ENCODE measurements at regions not wholly inside any gene's neighbourhood (a gene's known extent, or its start where the extent isn't known, plus 50 kb on each side); places are given as distances from the start of the nearest gene placed in this dataset.

- no peak overlapping the region for H3K4me3 Mint-ChIP-seq
- no peaks in the 10 kb centered on the region for H3K27me3 ChIP-seq (ENCODE audit: control insufficient read depth in 2 of 2, insufficient read depth in 2 of 2, low read length in 2 of 2)
- H3K27me3 Mint-ChIP-seq (ENCODE audit: low read depth in 3 of 3): peaks cover 0 to 1% (median 0%) of the 10 kb centered on the region in 3 donors
- no peak overlapping the region for H2AFZ ChIP-seq (ENCODE audit: insufficient read depth, low read depth, low read length, poor library complexity, severe bottlenecking)
- peaks cover 9 to 17% (median 15%) of the 10 kb centered on the region in 7 donors for H3K9me3 Mint-ChIP-seq
- no peak for DNase-seq
- no peaks in the 10 kb centered on the region for H3K79me2 ChIP-seq (ENCODE audit: insufficient read depth, low read length)
- H3K36me3 ChIP-seq (replicated peaks in 1 of 2; ENCODE audit: control insufficient read depth in 1 of 2, insufficient read depth in 2 of 2, low read length in 2 of 2): no peaks in the 10 kb centered on the region
- no peaks in the 10 kb centered on the region for H3K4me1 Mint-ChIP-seq
- TF ChIP-seq CTCF (IDR thresholded peaks at IDR 0.05): no peak
- no peaks in the 10 kb centered on the region for H4K20me1 ChIP-seq (ENCODE audit: insufficient read depth, low read length)
- no peaks in the 10 kb centered on the region for H3K4me1 ChIP-seq (ENCODE audit: control insufficient read depth in 1 of 2, insufficient read depth in 2 of 2, low read length in 2 of 2)
- no CpG with 5 or more reads among the region's 1 CpG for WGBS (ENCODE audit: insufficient coverage)
- H3K4me3 ChIP-seq (replicated peaks in 1 of 3; ENCODE audit: low read depth in 2 of 3, low read length in 3 of 3): no peak overlapping the region
- H3K9ac ChIP-seq (ENCODE audit: insufficient read depth, low read length, poor library complexity, severe bottlenecking): no peak overlapping the region
- intact Hi-C loops (cut with micrococcal nuclease): no loop called here
- no peak overlapping the region for H3K4me2 ChIP-seq (replicated peaks; ENCODE audit: extremely low read depth, low read length, poor library complexity, severe bottlenecking)
- no peaks in the 10 kb centered on the region for H3K36me3 Mint-ChIP-seq
- no peak overlapping the region for H3K27ac ChIP-seq (ENCODE audit: low read depth in 1 of 2, low read length in 2 of 2)
- H3K9me3 ChIP-seq (replicated peaks in 1 of 2; ENCODE audit: control insufficient read depth in 1 of 2, insufficient read depth in 1 of 2, low read length in 2 of 2): peaks cover 11 to 13% of the 10 kb centered on the region in 2 donors
- no peak overlapping the region for H3K27ac Mint-ChIP-seq
Observed at GRCh38 chr2:212858496-212858895, 292.9 kb downstream of the IKZF2 start.

- H3K27me3 ChIP-seq (ENCODE audit: control insufficient read depth in 2 of 2, insufficient read depth in 2 of 2, low read length in 2 of 2): no peaks in the 10 kb centered on the region
- H3K9ac ChIP-seq (ENCODE audit: insufficient read depth, low read length, poor library complexity, severe bottlenecking): no peak overlapping the region
- Mint-ChIP-seq H3K4me3 (no peak overlapping the region), H3K4me1 (no peaks in the 10 kb centered on the region), H3K27ac (no peak overlapping the region), H3K36me3 (no peaks in the 10 kb centered on the region), H3K27me3 (ENCODE audit: low read depth in 3 of 3) (peaks cover 0 to 1% (median 1%) of the 10 kb centered on the region in 3 donors), H3K9me3 (peaks cover 2 to 11% (median 6%) of the 10 kb centered on the region in 7 donors)
- no peak for DNase-seq
- H3K4me3 ChIP-seq (replicated peaks in 1 of 3; ENCODE audit: low read depth in 2 of 3, low read length in 3 of 3): no peak overlapping the region
- H3K4me2 ChIP-seq (replicated peaks; ENCODE audit: extremely low read depth, low read length, poor library complexity, severe bottlenecking): no peak overlapping the region
- WGBS (ENCODE audit: insufficient coverage): 90% methylated on average over 4 of the region's 4 CpGs
- no peaks in the 10 kb centered on the region for H4K20me1 ChIP-seq (ENCODE audit: insufficient read depth, low read length)
- no peaks in the 10 kb centered on the region for H3K36me3 ChIP-seq (replicated peaks in 1 of 2; ENCODE audit: control insufficient read depth in 1 of 2, insufficient read depth in 2 of 2, low read length in 2 of 2)
- no peak overlapping the region for H3K27ac ChIP-seq (ENCODE audit: low read depth in 1 of 2, low read length in 2 of 2)
- no peak for TF ChIP-seq CTCF (IDR thresholded peaks at IDR 0.05)
- H3K9me3 ChIP-seq (replicated peaks in 1 of 2; ENCODE audit: control insufficient read depth in 1 of 2, insufficient read depth in 1 of 2, low read length in 2 of 2): peaks cover 0 to 7% of the 10 kb centered on the region in 2 donors
- intact Hi-C loops (cut with micrococcal nuclease): no loop called here
- H2AFZ ChIP-seq (ENCODE audit: insufficient read depth, low read depth, low read length, poor library complexity, severe bottlenecking): no peak overlapping the region
- H3K79me2 ChIP-seq (ENCODE audit: insufficient read depth, low read length): no peaks in the 10 kb centered on the region
- H3K4me1 ChIP-seq (ENCODE audit: control insufficient read depth in 1 of 2, insufficient read depth in 2 of 2, low read length in 2 of 2): no peaks in the 10 kb centered on the region
Observed at GRCh38 chr2:212854771-212855170, 296.6 kb downstream of the IKZF2 start.
